CD4-positive, alpha-beta T cell treated with Interleukin-6 for 4 hours (primary cell): ENCODE measurements at regions not wholly inside any gene's neighbourhood (a gene's known extent, or its start where the extent isn't known, plus 50 kb on each side); places are given as distances from the start of the nearest gene placed in this dataset.
"Not testable (repeated sequence)": the region's sequence is repeated elsewhere in the genome, so short reads cannot be mapped to it uniquely, and the experiment has no call there.

ENCODE experiments used
- DNase-seq: peaks from one replicate; pipeline ENCODE4 v3.0.0-alpha.2; 2020; ENCODE audit warnings: mixed read lengths

DNA sequence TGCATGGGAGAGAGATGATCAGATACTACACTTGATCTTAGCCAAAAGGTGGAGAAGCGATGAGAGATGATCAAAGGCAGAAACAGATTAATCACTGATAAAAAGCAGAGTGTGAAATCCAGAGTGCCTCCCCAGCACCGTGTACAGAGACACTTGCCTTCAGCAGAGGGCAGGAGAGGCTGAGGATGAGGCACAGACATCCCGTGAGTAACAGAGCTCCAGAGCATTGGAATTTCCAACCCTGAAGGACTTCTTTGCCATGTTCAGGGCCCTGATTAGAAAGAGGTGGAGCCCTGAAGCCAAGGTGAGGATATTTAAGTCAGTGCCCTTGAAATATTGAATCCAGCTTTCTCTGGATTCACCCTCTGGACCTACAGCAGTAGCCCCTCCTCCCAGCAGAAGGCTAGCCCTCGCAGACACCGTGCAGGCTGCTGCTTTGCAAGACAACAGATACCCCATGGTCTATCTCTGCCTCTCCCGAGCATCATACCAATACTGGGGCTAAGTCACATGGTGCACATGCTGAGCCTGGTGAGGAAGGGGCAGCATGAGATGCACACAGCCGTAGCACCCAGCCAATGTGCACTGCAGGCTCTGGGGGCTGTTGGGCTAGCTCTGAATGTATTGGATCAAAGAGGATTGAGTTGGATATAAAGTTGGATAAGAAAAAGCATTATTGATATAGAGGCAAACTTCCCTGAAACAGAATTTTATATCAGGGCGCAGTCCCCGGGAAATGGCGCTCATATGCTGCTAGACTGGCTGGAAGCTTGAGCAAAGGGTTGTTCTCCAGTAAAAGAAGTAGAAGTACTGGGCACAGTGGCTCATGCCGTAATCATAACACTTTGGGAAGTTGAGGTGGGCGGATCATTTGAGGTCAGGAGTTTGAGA is 200.3 kb upstream of the B3GAT1 start:
- DNase-seq = no peak

DNA sequence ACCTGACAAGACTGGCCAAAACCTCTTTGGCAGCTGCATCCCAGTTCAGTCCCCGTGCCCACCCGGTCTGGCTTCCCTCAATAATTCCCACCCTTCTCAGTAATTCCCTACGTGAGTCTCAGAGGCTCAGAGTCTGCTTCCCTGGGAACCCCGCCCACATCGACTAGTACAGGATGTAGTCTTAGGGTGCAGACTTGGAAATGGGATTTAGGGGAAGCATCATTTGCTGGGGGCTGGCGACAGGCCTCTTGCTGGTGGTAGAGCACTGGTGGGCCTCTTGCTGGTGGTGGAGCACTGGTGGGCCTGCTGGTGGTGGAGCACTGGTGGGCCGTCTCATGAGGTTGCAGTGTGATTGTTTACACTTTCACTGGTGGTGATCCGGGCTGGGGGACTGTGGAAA is 199.5 kb upstream of the B3GAT1 start:
- no peak for DNase-seq

DNA sequence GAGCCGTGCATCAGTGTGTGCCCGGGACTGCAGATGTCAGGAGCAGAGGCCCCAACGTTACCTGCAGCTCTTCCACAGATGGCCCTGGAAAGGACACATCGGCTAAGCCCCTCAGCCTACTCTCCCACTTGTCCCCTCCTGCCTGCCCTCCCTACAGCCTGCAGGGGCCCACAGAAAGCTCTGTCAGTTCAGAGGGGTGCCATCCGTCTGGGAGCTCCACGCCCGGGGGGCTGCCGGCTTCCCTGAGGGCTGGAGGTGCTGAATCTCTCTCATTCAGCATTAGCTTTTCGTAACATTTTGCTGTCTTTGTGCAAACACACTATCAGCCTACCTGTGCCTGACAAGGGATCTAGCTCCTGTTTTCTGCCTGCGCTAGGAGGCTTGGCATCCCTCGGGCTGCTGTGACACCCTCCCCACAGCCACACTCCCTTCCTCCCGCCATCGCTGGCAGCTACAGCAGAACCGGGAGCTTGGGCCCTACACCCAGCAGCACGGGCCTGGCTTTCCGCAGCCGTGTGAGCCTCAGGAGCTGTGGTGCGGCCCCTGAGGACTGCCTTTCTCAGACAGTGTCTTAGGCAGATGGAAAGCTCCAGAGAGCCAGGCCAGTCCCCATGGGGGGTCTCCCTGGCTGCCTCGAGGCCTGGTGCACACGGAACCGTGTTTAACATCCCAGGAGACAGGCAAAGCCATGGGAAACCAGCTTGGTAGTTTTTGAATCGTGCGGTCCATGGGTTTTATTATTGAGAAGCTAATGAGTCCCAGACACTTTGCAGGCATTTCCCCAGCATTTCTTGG is 198.3 kb upstream of the B3GAT1 start:
- no peak for DNase-seq

DNA sequence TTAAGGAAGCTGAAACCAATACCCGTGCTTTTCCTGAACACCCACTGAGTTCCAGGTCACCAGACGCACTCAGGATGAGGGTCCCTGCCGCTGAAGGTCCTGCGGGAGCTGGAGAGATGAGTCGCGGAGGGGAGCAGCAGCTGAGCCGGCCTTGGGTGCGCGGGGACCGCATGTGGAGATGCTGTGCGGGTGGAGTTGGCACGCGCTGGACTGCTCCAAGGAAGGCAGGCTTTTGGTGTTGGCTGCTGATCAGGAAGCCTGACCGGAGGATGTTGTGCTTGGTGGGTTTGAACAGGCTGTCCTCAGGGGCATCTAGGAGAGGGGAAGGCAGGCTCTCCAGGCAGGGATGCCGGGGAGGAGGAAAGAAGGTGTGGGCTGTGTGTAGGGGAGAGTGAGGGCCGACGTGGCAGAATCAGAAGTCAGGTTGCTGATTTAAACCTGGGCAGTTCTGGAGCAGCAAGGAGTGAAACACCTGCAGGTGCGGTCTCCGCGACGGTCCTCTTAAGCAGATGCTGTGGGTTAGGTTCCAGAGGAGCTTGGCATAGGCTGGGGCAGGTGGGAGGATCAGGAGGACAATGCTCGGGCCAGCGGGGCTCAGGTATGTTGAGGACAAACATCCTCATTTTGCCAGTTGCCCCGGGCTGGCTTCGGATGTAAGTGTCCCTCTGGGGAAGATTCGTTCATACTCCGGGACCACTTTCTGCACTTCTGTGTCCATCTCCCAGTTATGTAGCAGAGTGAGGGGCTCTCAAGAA is 197.5 kb upstream of the B3GAT1 start:
- DNase-seq = no peak

DNA sequence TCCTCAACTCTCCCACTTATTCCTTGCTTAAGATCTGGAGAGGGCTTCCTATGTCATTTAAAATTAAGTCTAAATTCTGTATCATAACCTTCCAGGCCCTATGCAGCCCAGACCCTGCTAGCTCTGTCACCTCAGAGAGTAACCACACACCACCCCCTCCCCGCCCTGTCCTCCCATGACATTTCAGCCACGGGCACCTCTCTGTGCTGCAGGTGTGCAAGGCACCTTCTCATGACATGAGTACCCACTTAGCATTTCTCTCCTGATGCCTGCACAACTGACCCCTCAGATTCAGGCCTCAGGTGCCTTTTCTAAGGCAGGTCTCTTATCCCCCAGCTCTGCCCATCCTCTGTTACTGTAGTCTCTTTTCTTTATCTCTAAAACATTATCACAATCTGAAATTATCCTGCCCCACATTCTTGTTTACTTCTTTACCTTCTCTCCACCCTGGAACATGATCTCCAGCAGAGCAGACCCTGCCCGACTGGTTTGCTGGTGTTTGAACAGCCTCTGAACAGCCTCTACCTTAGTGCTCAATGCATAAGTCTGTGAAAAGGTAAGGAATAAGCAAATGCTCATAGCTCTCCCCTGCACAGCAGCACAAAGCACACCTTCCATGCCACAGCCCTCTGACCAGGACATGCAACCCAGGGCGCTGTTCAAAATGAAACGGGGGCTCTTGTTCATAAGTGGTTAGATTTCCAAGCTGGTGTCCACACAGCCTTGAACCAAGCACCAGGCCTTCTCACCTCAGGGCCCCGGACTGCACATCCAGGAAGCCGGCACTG is 196.1 kb upstream of the B3GAT1 start:
- no peak for DNase-seq

DNA sequence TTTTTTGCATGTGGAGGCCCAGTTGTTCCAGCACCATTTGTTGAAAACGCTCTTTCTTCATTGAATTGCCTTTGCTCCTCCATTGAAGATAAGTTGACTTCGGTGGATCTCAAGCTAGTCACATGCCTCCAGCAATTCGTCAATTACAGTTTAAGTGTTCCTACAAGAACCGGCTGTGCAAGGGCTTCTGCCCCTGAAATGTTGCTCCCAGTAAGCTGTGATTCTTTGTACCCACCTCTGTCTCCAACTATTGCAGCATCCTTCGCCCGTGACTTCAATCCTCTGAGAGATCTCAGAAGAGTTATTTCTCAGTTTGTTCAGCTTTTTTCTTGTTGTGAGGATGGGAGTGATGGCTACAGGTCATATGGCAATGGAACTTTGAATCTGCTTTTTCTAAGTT is 194.2 kb upstream of the B3GAT1 start:
- no peak for DNase-seq

DNA sequence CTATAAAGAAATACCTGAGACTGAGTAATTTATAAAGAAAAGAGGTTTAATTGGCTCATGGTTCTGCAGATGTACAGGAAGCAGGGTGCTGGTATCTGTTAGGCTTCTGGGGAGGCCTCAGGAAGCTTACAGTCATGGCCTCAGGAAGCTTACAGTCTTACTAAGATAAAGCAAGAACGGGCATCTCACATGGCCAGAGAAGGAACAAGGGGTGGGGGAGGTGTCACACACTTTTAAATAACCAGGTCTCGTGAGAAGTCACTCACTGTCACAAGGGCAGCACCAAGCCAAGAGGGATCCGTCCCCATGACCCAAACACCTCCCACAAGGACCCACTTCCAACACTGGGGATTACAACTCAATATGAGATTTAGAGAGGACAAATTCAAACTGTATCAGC is 192.8 kb upstream of the B3GAT1 start:
- no peak for DNase-seq

DNA sequence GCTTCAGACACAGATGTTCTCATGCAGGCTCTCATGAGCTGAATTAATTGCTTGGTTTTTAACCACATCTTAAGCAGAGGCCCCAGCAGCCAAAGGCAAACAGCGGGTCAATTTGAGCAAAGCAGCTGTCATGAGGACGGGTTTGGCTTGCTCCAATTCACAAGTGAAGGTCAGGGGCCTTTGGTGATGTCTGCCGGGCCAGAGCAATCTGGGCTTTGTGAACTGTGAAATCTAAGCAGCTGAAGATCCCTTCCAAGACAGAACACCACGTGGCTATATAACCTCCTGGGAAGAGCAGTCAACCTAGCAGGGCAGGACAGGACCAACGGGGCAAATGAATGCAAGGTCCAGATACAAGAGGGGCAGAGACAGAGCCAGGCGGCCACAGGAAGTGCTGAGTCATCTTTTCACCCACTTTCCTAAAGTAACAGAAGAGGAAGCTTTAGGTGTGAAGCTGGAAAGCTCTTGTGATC is 187.3 kb upstream of the B3GAT1 start:
- DNase-seq = no peak

DNA sequence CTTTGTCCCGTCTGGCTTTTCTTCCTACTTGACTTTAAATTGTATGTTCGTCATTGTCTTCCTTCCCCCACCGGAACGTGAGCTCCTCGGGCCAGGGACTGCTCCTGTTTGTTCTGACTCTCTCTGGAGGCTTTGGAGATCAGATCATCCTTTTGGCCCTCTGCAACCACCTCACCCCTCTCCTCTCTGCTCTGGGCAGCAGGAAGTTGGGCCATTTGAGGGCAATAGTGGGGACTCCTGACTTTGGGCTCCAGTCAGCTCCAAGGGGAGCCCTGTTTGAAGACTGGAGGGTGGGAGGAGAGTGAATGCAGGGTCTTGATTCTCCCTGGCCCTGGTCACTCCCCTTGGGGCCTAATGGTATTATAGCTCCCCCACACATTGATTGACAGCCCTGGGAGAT is 186.3 kb upstream of the B3GAT1 start:
- no peak for DNase-seq

DNA sequence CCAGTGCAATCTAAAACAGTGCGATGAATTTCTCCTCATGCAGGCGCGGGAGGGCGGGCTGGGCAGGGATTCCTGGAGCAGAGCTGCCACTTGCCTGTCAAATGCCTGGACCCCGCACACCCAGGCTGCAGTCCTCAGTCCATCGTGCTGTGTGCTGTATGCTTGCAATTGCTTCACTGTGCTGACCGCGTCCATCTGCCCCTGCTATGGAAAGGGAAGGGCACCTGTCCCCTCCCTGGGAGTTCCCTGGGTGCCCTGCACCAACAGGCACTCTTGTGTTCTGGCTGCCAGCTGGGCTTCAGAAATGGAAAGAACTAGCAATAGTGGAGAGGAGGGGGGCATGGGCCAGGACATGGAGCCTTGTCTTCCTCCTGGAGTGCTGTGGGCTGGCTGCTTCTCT is 185.4 kb upstream of the B3GAT1 start:
- DNase-seq = no peak

DNA sequence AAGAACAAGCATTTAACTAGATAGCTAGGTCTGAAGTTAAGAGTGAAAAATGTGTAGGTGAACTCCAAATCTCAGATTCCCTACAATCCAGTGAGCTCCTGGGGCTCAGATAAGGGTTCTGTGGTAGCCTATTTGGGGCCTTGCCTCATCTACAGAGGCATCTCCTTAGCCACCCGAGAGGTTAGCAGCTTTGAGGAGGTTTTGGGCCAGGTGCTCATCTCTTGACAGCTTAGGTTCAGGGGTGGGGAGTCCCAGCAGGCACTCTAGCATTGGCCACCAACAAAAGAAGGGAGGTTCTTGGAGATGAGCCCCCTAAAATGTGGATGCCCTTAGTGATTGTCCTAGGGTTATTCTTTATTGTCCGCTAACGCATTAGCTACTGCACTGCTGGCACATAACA is 184.4 kb upstream of the B3GAT1 start:
- no peak for DNase-seq

DNA sequence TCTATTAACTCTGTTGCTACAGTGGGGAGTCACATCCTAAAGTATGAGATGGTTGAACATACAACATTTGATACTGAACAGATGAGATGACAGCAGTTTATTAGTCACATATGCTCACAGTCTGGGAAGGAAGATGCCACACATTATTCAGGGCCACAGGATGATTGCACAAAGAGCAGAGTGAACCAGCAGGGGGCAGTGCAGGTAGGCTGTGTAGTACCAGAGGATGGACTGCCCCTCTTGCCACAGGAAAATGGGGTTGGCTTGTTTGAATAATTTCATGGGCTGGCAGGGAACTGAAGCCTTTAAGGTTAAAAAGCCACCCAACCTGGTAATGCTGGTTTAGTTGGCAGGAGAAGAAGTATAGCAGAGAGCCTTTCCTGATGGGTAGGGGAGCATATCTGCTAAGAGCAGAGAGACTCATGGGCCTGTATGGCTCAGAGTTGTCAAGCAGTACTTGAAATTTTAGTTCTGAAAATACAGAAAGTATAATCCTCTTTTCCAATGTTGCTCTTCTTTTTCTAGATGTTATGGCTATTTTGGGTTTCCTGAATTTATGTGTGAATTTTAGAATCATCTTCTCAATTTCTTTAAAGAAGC is 180.4 kb upstream of the B3GAT1 start:
- no peak for DNase-seq

DNA sequence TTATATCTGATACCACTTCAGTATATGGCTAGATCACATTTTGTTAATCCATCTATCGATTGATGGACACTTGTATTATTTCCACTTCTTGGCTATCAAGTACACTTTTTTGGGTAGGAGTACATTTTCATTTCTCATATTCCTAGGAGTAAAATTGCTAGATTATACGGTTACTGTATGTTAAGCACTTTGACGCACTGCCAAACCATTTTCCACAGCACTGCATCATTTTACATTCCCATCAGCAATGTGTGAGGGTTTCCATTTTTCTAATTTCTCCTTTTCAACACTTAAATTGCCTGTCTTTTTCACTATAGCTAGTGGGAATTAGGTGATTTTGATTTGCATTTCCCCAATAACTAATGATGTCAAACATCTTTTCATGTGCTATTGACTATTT is 179.3 kb upstream of the B3GAT1 start:
- no peak for DNase-seq

DNA sequence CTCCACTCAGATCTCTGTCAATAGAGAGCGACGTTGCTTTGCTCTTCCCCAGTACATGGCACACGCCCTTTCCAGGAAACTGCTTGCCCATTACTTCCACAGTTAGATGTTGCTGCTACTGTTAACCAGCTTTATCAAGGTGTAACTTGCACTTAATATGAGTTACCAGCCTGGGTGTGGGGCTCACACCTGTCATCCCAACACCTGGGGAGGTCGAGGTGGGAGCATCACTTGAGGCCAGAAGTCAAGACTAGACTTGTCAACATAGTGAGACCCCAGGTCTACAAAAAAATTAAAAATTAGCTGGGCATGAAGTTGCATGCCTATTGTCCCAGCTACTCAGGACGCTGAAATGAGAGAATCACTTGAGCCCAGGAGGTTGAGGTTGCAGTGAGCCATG is 177.1 kb upstream of the B3GAT1 start:
- no peak for DNase-seq

DNA sequence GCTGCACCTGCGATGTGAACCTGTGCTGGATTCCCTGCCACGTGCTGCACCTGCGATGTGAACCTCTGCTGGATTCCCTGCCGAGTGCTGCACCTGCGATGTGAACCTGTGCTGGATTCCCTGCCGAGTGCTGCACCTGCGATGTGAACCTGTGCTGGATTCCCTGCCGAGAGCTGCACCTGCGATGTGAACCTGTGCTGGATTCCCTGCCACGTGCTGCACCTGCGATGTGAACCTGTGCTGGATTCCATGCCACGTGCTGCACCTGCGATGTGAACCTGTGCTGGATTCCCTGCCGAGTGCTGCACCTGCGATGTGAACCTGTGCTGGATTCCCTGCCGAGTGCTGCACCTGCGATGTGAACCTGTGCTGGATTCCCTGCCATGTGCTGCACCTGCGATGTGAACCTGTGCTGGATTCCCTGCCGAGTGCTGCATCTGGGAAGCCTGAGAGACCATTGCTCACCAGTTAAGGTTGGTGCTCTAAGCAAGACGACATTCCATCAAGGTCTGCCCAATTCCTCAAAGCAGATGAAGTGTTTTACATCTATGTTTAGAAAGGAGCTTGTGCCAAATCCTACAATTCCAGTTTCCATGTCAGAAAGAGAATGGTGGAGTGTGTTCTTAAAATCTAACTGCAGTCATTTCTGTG is 176.5 kb upstream of the B3GAT1 start:
- DNase-seq = not testable (repeated sequence)

DNA sequence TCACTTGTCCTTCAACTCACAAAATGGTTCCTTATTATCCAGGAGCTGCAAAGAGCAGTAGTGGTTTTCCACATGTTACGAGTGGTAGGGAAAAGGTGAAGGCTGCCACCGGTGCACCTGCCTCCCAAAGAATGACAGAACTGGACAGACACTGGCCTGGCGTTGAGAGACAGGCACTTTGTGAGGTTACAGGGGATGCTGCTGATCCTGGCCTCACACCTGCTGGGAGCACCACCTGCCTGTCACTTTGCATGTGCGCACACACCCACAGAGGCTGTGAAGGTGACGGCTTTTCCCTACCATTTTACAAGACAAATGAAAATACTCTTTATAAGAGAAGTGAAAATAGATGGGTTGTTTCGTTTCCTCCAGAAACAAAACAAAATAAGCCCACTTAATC is 175.3 kb upstream of the B3GAT1 start:
- no peak for DNase-seq

DNA sequence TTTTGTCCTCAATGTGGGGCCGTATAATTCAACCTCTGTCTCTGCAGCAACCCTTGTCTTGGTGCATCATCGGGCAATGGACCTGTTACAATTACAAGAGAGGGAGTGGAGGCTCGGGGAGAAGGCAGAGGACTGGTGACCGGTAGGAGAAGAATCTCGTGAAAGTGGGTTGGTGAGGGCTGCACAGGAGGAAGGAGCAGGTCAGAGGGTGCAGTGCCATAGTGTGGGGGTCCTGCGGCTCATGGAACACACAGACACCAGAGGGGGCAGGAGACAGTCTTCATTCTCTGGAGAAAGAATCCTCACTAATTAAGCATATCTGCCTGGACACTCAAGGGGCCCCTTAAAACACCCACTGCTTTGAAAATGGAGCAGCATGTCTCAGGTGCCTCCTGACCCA is 174.7 kb upstream of the B3GAT1 start:
- DNase-seq = no peak

DNA sequence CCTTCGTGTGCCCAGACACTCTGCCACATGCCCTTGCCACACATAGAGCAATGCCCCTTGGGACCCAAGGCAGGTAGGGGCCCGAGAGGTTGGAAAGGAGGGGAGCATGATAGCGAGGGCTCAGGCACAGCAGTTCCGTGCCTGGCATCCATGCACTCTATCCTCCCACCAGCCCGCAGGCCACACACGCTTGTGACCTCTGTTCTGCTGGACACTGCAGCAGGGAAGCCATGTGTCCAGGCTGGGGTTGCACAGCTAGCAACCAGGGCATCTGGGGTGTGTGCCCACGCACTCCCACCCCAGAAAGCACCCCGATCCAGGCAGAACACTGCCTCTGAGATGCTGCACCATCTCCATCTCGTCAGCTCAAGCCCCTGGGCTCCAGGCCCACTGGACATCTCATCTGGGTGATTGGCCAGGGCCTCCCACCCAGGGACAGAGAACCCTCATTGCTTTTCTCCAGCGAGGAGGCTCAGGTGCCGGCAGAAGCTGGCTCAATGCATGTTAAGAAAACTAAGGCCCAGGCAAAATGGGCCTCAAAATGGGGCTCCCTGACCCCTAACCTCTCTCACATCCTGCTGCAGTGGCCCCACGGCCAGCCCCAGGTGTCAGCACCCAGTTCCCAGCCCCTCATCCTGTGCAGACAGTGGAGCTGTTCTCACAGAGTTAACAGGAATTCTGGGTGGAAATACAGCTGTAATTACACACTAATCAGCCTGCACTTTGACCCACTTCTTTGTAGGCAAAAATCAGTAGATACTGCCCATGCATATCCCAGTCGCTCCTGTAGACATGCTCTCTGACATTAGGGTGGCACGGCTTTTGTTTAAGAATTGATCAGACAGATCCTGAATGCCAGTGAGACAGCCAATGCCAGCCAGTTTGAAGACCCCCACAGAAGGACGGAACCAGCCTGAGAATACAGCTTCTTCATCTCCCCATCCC is 173.9 kb upstream of the B3GAT1 start:
- no peak for DNase-seq

DNA sequence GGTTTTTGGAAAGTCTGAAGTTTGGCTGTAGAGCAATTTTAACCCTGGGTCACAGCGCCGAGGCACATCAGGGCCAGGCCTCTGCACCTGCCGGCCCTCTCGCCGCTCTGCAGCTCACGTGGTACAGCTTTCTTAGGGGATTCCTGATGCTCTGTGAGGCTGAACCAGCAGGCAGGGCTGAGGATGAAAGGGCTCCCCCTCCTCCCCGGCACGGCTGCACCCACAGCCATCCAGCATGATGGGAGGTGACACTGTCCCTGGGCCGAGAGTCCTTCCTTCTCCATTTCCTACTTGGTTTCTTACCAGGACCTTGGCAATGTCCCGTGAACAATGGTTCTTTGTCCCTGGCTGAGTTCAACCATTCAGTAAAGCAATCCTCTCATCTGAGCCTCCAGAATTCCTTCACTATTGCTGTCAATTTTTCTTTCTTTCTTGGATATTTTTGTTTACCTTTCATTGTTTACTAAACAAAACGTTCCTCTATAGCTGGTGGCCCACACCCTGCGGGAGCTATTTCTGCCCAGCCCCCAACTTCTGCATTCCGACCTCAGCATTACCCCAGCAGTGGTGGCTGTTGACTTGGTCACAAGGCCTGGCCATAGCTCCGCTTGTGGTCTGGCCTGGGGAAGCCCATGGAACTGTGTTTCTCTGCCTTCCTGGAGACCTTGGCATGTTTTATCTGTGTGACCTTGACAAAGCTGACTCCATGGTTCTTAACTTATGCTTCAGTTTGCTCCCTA is 172.8 kb upstream of the B3GAT1 start:
- no peak for DNase-seq
